Gastrocnemius medialis (tissue), 4 donors: ENCODE measurements at regions not wholly inside any gene's neighbourhood (a gene's known extent, or its start where the extent isn't known, plus 50 kb on each side); places are given as distances from the start of the nearest gene placed in this dataset.

Experiments
- ATAC-seq, 2 donors: fragments of 150-250 bp; one replicate each; pipeline ENCODE4 v1.9.1; 2016
- DNase-seq, 2 donors: peaks; one replicate each; pipeline ENCODE4 v3.0.0-alpha.2; 2019
- H3K27ac ChIP-seq, 4 donors: fragments of 200-600 bp; sonication (generic); 1 replicate in 1 of 4; 2 replicates in 3 of 4; pipeline ENCODE4 v1.5.1; 2016 to 2018; ENCODE audit warnings: mild to moderate bottlenecking in 2 of 4, moderate library complexity in 1 of 4
- H3K27me3 ChIP-seq, 3 donors: fragments of 200-600 bp; sonication (generic) in 2 of 3; 1 replicate in 1 of 3; 2 replicates in 2 of 3; pipeline versions ENCODE4 v1.5.1 to v1.6.0; 2016 to 2019; ENCODE audit warnings: mild to moderate bottlenecking in 1 of 3, moderate library complexity in 1 of 3
- H3K36me3 ChIP-seq, 2 donors: fragments of 200-600 bp; sonication (generic) in 1 of 2; one replicate each; pipeline ENCODE4 v1.5.1; 2017 to 2018
- H3K4me1 ChIP-seq, 2 donors: fragments of 200-600 bp; sonication (generic) in 1 of 2; one replicate each; pipeline ENCODE4 v1.5.1; 2016 to 2017; ENCODE audit warnings: mild to moderate bottlenecking in 2 of 2
- H3K4me3 ChIP-seq, 4 donors: fragments of 200-600 bp; sonication (generic) in 3 of 4; 1 replicate in 1 of 4; 2 replicates in 3 of 4; pipeline ENCODE4 v1.5.1; 2016 to 2019; ENCODE audit warnings: mild to moderate bottlenecking in 2 of 4
- H3K9me3 ChIP-seq, 3 donors: fragments of 200-600 bp; sonication (generic) in 2 of 3; 1 replicate in 1 of 3; 2 replicates in 2 of 3; pipeline ENCODE4 v1.5.1; 2016 to 2019
- CTCF ChIP-seq, 5 experiments: fragments of 450-650 bp in 3 of 5; fragments of 200-600 bp in 2 of 5; sonication (generic) in 2 of 5; IDR thresholded peaks in 4 of 5; conservative IDR thresholded peaks in 1 of 5; 1 replicate in 4 of 5; 2 replicates in 1 of 5; pipeline ENCODE4 v1.5.1; 2016 to 2019; ENCODE audit warnings: antibody characterized with exemption in 5 of 5, mild to moderate bottlenecking in 3 of 5, moderate library complexity in 3 of 5
- POLR2A ChIP-seq, 2 donors: fragments of 450-650 bp; IDR thresholded peaks; one replicate each; pipeline ENCODE4 v1.6.1; 2017; ENCODE audit warnings: antibody characterized with exemption in 2 of 2, mild to moderate bottlenecking in 2 of 2, moderate library complexity in 2 of 2
- in situ Hi-C, 4 donors: fragments of 200-750 bp; cut with MboI; loops; one replicate each; pipeline versions ENCODE4 v1.15.0 to v1.8.0; 2017; ENCODE audit warnings: low sequenced_read_pairs in 4 of 4
- intact Hi-C: fragments of 100-400 bp; cut with DNase I; formaldehyde crosslinking; loops from one replicate; pipeline ENCODE4 v1.15.1; 2023; ENCODE audit warnings: low total_unique reads

GRCh38 chr4:152176627-152177214 lies 359.2 kb downstream of the FBXW7 start:
- TF ChIP-seq CTCF (IDR thresholded peaks at IDR 0.05 in 4 of 5, conservative IDR thresholded peaks at IDR 0.05 in 1 of 5) (no peak), POLR2A (IDR thresholded peaks at IDR 0.05) (no peak)
- in situ Hi-C loops (no loop called here), intact Hi-C loops (no loop called here)
- no peak for DNase-seq
- ATAC-seq = no peak
- H3K4me1 ChIP-seq = peaks cover 5 to 11% of the 10 kb centered on the region in 2 donors
- no peak overlapping the region for H3K4me3 ChIP-seq
- no peak overlapping the region for H3K27ac ChIP-seq
- no peaks in the 10 kb centered on the region for H3K9me3 ChIP-seq
- H3K27me3 ChIP-seq = no peaks in the 10 kb centered on the region
- no peaks in the 10 kb centered on the region for H3K36me3 ChIP-seq

DNA sequence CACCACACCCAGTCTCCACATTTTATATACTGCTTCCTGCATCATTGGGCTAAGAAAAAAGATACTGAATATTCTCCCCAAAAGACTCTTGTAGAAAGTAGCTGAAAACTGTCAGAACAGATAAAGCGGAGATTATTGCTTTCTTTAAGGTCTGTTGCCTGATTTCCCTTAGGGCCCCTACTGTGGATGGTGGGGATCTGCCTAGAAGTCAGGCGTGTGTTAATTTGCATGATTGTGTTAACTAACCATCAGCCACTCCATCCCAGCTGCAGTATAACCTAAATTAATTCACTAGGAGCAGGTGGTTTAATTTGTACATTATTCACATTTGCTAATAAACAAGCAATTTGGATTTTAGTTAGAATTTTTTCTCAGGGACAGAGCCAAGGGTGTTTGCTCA lies 360.3 kb downstream of the FBXW7 start:
- in situ Hi-C loops (no loop called here), intact Hi-C loops (no loop called here)
- Histone ChIP-seq H3K27me3 (no peaks in the 10 kb centered on the region), H3K4me1 (peaks cover 0 to 2% of the 10 kb centered on the region in 2 donors), H3K27ac (no peak overlapping the region), H3K9me3 (no peaks in the 10 kb centered on the region), H3K4me3 (no peak overlapping the region), H3K36me3 (no peaks in the 10 kb centered on the region)
- no peak for TF ChIP-seq CTCF (IDR thresholded peaks at IDR 0.05 in 4 of 5, conservative IDR thresholded peaks at IDR 0.05 in 1 of 5)
- no peak for TF ChIP-seq POLR2A (IDR thresholded peaks at IDR 0.05)
- DNase-seq (no peak), ATAC-seq (no peak)

- no peaks in the 10 kb centered on the region for H3K4me1 ChIP-seq
- no peak for ATAC-seq
- no peaks in the 10 kb centered on the region for H3K9me3 ChIP-seq
- no peak overlapping the region for H3K27ac ChIP-seq
- intact Hi-C loops (no loop called here), in situ Hi-C loops (no loop called here)
- no peaks in the 10 kb centered on the region for H3K36me3 ChIP-seq
- DNase-seq = no peak
- no peak overlapping the region for H3K4me3 ChIP-seq
- TF ChIP-seq POLR2A (IDR thresholded peaks at IDR 0.05) = no peak
- no peak for TF ChIP-seq CTCF (IDR thresholded peaks at IDR 0.05 in 4 of 5, conservative IDR thresholded peaks at IDR 0.05 in 1 of 5)
- H3K27me3 ChIP-seq = no peaks in the 10 kb centered on the region
These were observed 363.7 kb downstream of the FBXW7 start for GRCh38 chr4:152172146-152172545.

GRCh38 chr4:152171556-152171955 lies 364.3 kb downstream of the FBXW7 start:
- no peak overlapping the region for H3K4me3 ChIP-seq
- no peaks in the 10 kb centered on the region for H3K36me3 ChIP-seq
- no peaks in the 10 kb centered on the region for H3K9me3 ChIP-seq
- in situ Hi-C loops (no loop called here), intact Hi-C loops (no loop called here)
- ATAC-seq = no peak
- no peak for TF ChIP-seq POLR2A (IDR thresholded peaks at IDR 0.05)
- no peak for TF ChIP-seq CTCF (IDR thresholded peaks at IDR 0.05 in 4 of 5, conservative IDR thresholded peaks at IDR 0.05 in 1 of 5)
- H3K27ac ChIP-seq = no peak overlapping the region
- DNase-seq = no peak
- no peaks in the 10 kb centered on the region for H3K27me3 ChIP-seq
- H3K4me1 ChIP-seq = no peaks in the 10 kb centered on the region

DNA sequence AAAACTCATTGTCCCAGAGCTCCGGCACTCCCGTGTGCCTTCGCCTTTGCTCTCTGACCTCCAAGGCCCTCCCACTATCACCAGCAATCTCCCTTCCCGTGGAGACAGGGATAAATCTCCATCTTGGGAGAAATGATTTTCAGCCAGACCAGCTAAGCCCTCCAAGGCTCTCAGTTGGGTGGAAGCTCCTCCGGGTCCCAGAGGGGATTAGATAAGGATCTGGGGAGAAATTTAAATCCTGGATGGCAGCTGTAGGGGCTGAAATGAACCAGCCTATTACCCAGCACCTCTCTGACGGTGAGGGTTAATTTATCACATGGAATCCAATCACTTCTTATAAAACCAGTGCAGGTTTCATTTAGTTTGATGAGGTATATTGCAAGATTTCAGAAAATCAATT lies 366.2 kb downstream of the FBXW7 start:
- no peak overlapping the region for H3K4me3 ChIP-seq
- H3K27ac ChIP-seq = no peak overlapping the region
- H3K27me3 ChIP-seq = no peaks in the 10 kb centered on the region
- in situ Hi-C loops (no loop called here), intact Hi-C loops (no loop called here)
- no peak for ATAC-seq
- no peaks in the 10 kb centered on the region for H3K9me3 ChIP-seq
- TF ChIP-seq CTCF (IDR thresholded peaks at IDR 0.05 in 4 of 5, conservative IDR thresholded peaks at IDR 0.05 in 1 of 5) = no peak
- no peak for TF ChIP-seq POLR2A (IDR thresholded peaks at IDR 0.05)
- no peaks in the 10 kb centered on the region for H3K36me3 ChIP-seq
- no peak for DNase-seq
- H3K4me1 ChIP-seq = peaks cover 10 to 14% of the 10 kb centered on the region in 2 donors
